ENCODE measurements at regions not wholly inside any gene's neighbourhood (a gene's known extent, or its start where the extent isn't known, plus 50 kb on each side); places are given as distances from the start of the nearest gene placed in this dataset.
"Not testable (repeated sequence)": the region's sequence is repeated elsewhere in the genome, so short reads cannot be mapped to it uniquely, and the experiment has no call there.

- POLR2A ChIA-PET, result interaction anchor here in 1 of 2 donors (0.5 kb wide), 1 partner anchor 1407 kb away, joined by 6 read pairs; no protein-coding TSS in a partner anchor
- Histone ChIP-seq H3K4me3 (ENCODE audit: control insufficient read depth in 1 of 2, extremely low read depth in 1 of 2, low read length in 1 of 2) (no peak overlapping the region), H3K36me3 (ENCODE audit: control insufficient read depth in 2 of 2, extremely low read depth in 1 of 2, insufficient read depth in 1 of 2, low read length in 1 of 2) (no peaks in the 10 kb centered on the region), H3K9me3 (no peaks in the 10 kb centered on the region), H3K4me1 (ENCODE audit: control insufficient read depth in 1 of 2, extremely low read depth in 1 of 2, insufficient read depth in 2 of 2, low read length in 2 of 2) (no peaks in the 10 kb centered on the region), H3K27me3 (replicated peaks in 1 of 2; ENCODE audit: control insufficient read depth in 2 of 2, extremely low read depth in 1 of 2, insufficient read depth in 2 of 2, low read length in 1 of 2) (no peaks in the 10 kb centered on the region), H3K27ac (ENCODE audit: low read length) (no peak overlapping the region)
- H3K9me3 Mint-ChIP-seq, result peaks cover 2 to 10% (median 10%) of the 10 kb centered on the region in 3 donors
- no peak for DNase-seq
- CTCF ChIA-PET, result interaction anchor here in 1 of 2 donors (0.7 kb wide), 1 partner anchor 48 kb away, joined by 3 read pairs; no protein-coding TSS in a partner anchor
- no peaks in the 10 kb centered on the region for H3K4me1 Mint-ChIP-seq
- no CpG with 5 or more reads among the region's 5 CpGs for WGBS (ENCODE audit: insufficient coverage)
- no peak overlapping the region for H3K27ac Mint-ChIP-seq
- H3K4me3 Mint-ChIP-seq, result no peak overlapping the region
- H3K27me3 Mint-ChIP-seq, result no peaks in the 10 kb centered on the region
- no peak for ATAC-seq (replicated peaks in 1 of 4)
- no peaks in the 10 kb centered on the region for H3K36me3 Mint-ChIP-seq
Observed at GRCh38 chr9:78905986-78906755, 609.2 kb downstream of the PSAT1 start.

GRCh38 chr9:78909566-78909965 lies 612.6 kb downstream of the PSAT1 start:
- ATAC-seq (replicated peaks in 1 of 4) (no peak), DNase-seq (no peak)
- H3K4me1 Mint-ChIP-seq, result no peaks in the 10 kb centered on the region
- Histone ChIP-seq H3K9me3 (no peaks in the 10 kb centered on the region), H3K4me3 (ENCODE audit: control insufficient read depth in 1 of 2, extremely low read depth in 1 of 2, low read length in 1 of 2) (no peak overlapping the region), H3K27me3 (replicated peaks in 1 of 2; ENCODE audit: control insufficient read depth in 2 of 2, extremely low read depth in 1 of 2, insufficient read depth in 2 of 2, low read length in 1 of 2) (no peaks in the 10 kb centered on the region), H3K27ac (ENCODE audit: low read length) (no peak overlapping the region), H3K36me3 (ENCODE audit: control insufficient read depth in 2 of 2, extremely low read depth in 1 of 2, insufficient read depth in 1 of 2, low read length in 1 of 2) (no peaks in the 10 kb centered on the region), H3K4me1 (ENCODE audit: control insufficient read depth in 1 of 2, extremely low read depth in 1 of 2, insufficient read depth in 2 of 2, low read length in 2 of 2) (no peaks in the 10 kb centered on the region)
- ChIA-PET CTCF (no interaction called here), POLR2A (no interaction called here)
- H3K27ac Mint-ChIP-seq, result no peak overlapping the region
- no peaks in the 10 kb centered on the region for H3K27me3 Mint-ChIP-seq
- H3K9me3 Mint-ChIP-seq, result peaks cover 2 to 12% (median 5%) of the 10 kb centered on the region in 3 donors
- H3K36me3 Mint-ChIP-seq, result no peaks in the 10 kb centered on the region
- WGBS (ENCODE audit: insufficient coverage), result no CpG with 5 or more reads among the region's 2 CpGs
- no peak overlapping the region for H3K4me3 Mint-ChIP-seq

GRCh38 chr9:78916884-78917283 lies 620.0 kb downstream of the PSAT1 start:
- ATAC-seq (replicated peaks in 1 of 4); H3K27me3 Mint-ChIP-seq; H3K27ac Mint-ChIP-seq; H3K27ac ChIP-seq (ENCODE audit: low read length); H3K4me3 ChIP-seq (ENCODE audit: control insufficient read depth in 1 of 2, extremely low read depth in 1 of 2, low read length in 1 of 2); H3K27me3 ChIP-seq (replicated peaks in 1 of 2; ENCODE audit: control insufficient read depth in 2 of 2, extremely low read depth in 1 of 2, insufficient read depth in 2 of 2, low read length in 1 of 2); CTCF ChIA-PET; H3K4me1 Mint-ChIP-seq; H3K4me3 Mint-ChIP-seq; H3K36me3 ChIP-seq (ENCODE audit: control insufficient read depth in 2 of 2, extremely low read depth in 1 of 2, insufficient read depth in 1 of 2, low read length in 1 of 2); H3K9me3 ChIP-seq; DNase-seq; POLR2A ChIA-PET; H3K4me1 ChIP-seq (ENCODE audit: control insufficient read depth in 1 of 2, extremely low read depth in 1 of 2, insufficient read depth in 2 of 2, low read length in 2 of 2); H3K36me3 Mint-ChIP-seq: not testable (repeated sequence)
- H3K9me3 Mint-ChIP-seq, result peaks cover 7 to 17% (median 11%) of the 10 kb centered on the region in 3 donors
- WGBS (ENCODE audit: insufficient coverage), result no CpG with 5 or more reads among the region's 2 CpGs

DNA sequence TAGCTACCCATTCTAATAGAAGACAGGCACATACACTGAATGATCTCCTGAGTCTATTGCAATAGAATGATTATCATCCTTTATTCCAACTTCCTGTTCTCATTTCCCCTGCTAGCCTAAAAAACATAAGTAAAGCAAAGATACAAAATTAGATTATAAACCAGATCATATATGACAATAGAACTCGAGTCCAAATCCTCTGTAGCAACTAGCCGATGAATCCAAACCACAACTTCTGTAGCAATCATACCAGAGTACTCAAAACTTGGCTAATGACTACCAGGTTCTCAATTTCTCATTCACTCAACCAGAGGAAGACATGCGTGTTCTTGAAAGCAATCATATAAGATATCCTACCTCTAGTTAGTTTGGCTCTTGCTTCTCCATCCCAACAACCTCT lies 622.1 kb downstream of the PSAT1 start:
- Mint-ChIP-seq H3K4me3 (no peak overlapping the region), H3K36me3 (no peaks in the 10 kb centered on the region), H3K27me3 (no peaks in the 10 kb centered on the region), H3K27ac (no peak overlapping the region), H3K9me3 (peaks cover 7 to 17% (median 11%) of the 10 kb centered on the region in 3 donors), H3K4me1 (no peaks in the 10 kb centered on the region)
- DNase-seq (no peak), ATAC-seq (replicated peaks in 1 of 4) (no peak)
- 77% methylated on average over 3 of the region's 3 CpGs for WGBS (ENCODE audit: insufficient coverage)
- H3K27ac ChIP-seq (ENCODE audit: low read length), result no peak overlapping the region
- ChIA-PET POLR2A (no interaction called here), CTCF (no interaction called here)
- H3K36me3 ChIP-seq (ENCODE audit: control insufficient read depth in 2 of 2, extremely low read depth in 1 of 2, insufficient read depth in 1 of 2, low read length in 1 of 2), result no peaks in the 10 kb centered on the region
- no peaks in the 10 kb centered on the region for H3K9me3 ChIP-seq
- no peaks in the 10 kb centered on the region for H3K4me1 ChIP-seq (ENCODE audit: control insufficient read depth in 1 of 2, extremely low read depth in 1 of 2, insufficient read depth in 2 of 2, low read length in 2 of 2)
- H3K27me3 ChIP-seq (replicated peaks in 1 of 2; ENCODE audit: control insufficient read depth in 2 of 2, extremely low read depth in 1 of 2, insufficient read depth in 2 of 2, low read length in 1 of 2), result no peaks in the 10 kb centered on the region
- no peak overlapping the region for H3K4me3 ChIP-seq (ENCODE audit: control insufficient read depth in 1 of 2, extremely low read depth in 1 of 2, low read length in 1 of 2)

DNA sequence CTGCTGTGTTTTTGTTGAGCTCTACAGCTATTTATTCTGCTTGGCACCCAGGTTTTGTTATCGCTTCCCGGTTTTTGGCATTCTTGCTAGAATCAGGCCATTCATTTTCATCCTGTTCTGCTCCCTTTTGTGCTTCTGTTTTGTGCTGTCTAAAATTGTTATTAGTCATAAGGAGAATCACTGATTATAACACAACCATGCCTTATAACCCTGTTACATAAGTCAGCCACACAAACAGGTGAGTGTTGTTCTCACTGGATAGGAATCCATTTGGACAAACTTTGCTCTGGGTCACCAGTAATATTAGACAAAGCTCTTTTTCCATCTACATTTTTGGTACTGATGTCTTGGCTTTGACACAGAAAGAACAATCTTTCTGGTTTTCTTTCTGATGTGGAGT lies 622.8 kb downstream of the PSAT1 start:
- Mint-ChIP-seq H3K4me1 (no peaks in the 10 kb centered on the region), H3K36me3 (no peaks in the 10 kb centered on the region), H3K4me3 (no peak overlapping the region), H3K27me3 (no peaks in the 10 kb centered on the region), H3K27ac (no peak overlapping the region), H3K9me3 (peaks cover 7 to 17% (median 11%) of the 10 kb centered on the region in 3 donors)
- Histone ChIP-seq H3K36me3 (ENCODE audit: control insufficient read depth in 2 of 2, extremely low read depth in 1 of 2, insufficient read depth in 1 of 2, low read length in 1 of 2) (no peaks in the 10 kb centered on the region), H3K4me1 (ENCODE audit: control insufficient read depth in 1 of 2, extremely low read depth in 1 of 2, insufficient read depth in 2 of 2, low read length in 2 of 2) (no peaks in the 10 kb centered on the region), H3K27me3 (replicated peaks in 1 of 2; ENCODE audit: control insufficient read depth in 2 of 2, extremely low read depth in 1 of 2, insufficient read depth in 2 of 2, low read length in 1 of 2) (no peaks in the 10 kb centered on the region), H3K9me3 (no peaks in the 10 kb centered on the region), H3K27ac (ENCODE audit: low read length) (no peak overlapping the region), H3K4me3 (ENCODE audit: control insufficient read depth in 1 of 2, extremely low read depth in 1 of 2, low read length in 1 of 2) (no peak overlapping the region)
- ATAC-seq (replicated peaks in 1 of 4) (no peak), DNase-seq (no peak)
- ChIA-PET POLR2A (no interaction called here), CTCF (no interaction called here)
- WGBS (ENCODE audit: insufficient coverage), result no CpG with 5 or more reads among the region's 2 CpGs

DNA sequence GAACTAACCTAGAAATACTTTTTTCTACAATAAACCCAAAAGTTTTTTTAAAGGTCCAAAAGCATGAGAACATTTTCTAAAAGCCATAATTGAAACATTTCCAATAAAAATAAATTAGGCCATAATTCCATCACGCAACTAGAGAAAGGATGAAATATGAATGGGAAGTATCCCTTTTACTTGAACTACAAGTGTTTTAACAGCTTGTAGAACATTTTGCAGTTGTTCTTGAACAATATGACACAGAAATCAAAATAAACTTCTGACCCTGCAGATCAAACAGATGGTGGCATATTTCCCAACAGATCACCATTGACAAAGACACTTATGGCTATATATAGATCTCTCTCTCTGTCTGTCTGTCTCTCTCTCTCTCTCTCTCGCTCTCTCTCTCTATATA lies 624.4 kb downstream of the PSAT1 start:
- DNase-seq, result no peak
- ChIA-PET POLR2A (no interaction called here), CTCF (interaction anchor here in 1 of 2 donors (0.6 kb wide), 1 partner anchor 1191 kb away, joined by 4 read pairs; no protein-coding TSS in a partner anchor)
- no CpG with 5 or more reads among the region's 2 CpGs for WGBS (ENCODE audit: insufficient coverage)
- Histone ChIP-seq H3K36me3 (ENCODE audit: control insufficient read depth in 2 of 2, extremely low read depth in 1 of 2, insufficient read depth in 1 of 2, low read length in 1 of 2) (no peaks in the 10 kb centered on the region), H3K4me3 (ENCODE audit: control insufficient read depth in 1 of 2, extremely low read depth in 1 of 2, low read length in 1 of 2) (no peak overlapping the region), H3K27ac (ENCODE audit: low read length) (no peak overlapping the region), H3K27me3 (replicated peaks in 1 of 2; ENCODE audit: control insufficient read depth in 2 of 2, extremely low read depth in 1 of 2, insufficient read depth in 2 of 2, low read length in 1 of 2) (no peaks in the 10 kb centered on the region), H3K4me1 (ENCODE audit: control insufficient read depth in 1 of 2, extremely low read depth in 1 of 2, insufficient read depth in 2 of 2, low read length in 2 of 2) (no peaks in the 10 kb centered on the region), H3K9me3 (no peaks in the 10 kb centered on the region)
- Mint-ChIP-seq H3K27ac (no peak overlapping the region), H3K4me1 (no peaks in the 10 kb centered on the region), H3K4me3 (no peak overlapping the region), H3K36me3 (no peaks in the 10 kb centered on the region), H3K27me3 (no peaks in the 10 kb centered on the region), H3K9me3 (peaks cover 7 to 17% (median 8%) of the 10 kb centered on the region in 3 donors)
- no peak for ATAC-seq (replicated peaks in 1 of 4)

Data from T-cell (primary cell).